ENCODE measurements at regions not wholly inside any gene's neighbourhood (a gene's known extent, or its start where the extent isn't known, plus 50 kb on each side); places are given as distances from the start of the nearest gene placed in this dataset.
"Not testable (repeated sequence)": the region's sequence is repeated elsewhere in the genome, so short reads cannot be mapped to it uniquely, and the experiment has no call there.

DNA sequence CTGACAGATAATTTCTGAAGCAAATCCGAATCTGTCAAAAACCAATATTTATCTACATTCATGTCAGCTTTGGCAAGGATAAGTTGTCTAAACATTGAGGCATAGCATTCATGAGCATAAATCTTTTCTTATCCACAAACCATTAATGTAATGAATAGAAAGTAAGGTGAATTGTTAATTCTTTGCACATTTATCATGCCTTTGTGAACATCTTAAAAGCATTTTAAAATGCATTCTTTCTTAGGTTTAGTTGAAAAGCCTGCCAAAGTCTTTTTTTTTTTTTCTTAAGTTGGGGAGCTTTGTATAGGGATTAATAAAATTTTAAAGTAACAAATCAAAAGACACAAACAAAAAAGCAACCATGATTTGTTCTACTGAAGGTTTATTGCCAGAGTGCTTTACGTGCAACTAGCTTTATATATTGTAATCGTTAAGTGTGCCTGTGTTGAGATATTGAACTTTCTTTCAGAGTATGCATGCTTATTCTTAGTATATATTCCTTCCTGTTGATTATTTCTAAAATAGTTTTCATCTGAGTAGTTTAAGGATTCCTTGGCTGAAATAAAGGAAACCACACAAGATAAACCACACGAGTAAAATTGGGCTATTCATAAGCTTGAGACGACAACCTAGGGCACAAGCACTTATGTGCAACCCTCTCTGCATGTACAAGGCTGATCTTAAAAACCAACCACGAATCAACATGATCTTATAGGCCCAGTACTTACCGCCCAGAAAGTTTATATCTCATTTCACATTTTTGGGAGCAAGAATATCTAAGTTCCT, 1110.9 kb upstream of the CNTN5 start:
- H3K27me3 Mint-ChIP-seq (ENCODE audit: insufficient read depth), result no peaks in the 10 kb centered on the region
- H3K36me3 Mint-ChIP-seq (ENCODE audit: low read depth), result no peaks in the 10 kb centered on the region; the same call in 1 of the 2 replicates
- peak; percentile 48 for DNase-seq
- peak overlapping the region; percentile 68 for H3K4me3 Mint-ChIP-seq
- TF ChIP-seq, protein P1, sequence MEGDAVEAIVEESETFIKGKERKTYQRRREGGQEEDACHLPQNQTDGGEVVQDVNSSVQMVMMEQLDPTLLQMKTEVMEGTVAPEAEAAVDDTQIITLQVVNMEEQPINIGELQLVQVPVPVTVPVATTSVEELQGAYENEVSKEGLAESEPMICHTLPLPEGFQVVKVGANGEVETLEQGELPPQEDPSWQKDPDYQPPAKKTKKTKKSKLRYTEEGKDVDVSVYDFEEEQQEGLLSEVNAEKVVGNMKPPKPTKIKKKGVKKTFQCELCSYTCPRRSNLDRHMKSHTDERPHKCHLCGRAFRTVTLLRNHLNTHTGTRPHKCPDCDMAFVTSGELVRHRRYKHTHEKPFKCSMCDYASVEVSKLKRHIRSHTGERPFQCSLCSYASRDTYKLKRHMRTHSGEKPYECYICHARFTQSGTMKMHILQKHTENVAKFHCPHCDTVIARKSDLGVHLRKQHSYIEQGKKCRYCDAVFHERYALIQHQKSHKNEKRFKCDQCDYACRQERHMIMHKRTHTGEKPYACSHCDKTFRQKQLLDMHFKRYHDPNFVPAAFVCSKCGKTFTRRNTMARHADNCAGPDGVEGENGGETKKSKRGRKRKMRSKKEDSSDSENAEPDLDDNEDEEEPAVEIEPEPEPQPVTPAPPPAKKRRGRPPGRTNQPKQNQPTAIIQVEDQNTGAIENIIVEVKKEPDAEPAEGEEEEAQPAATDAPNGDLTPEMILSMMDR (IDR thresholded peaks at IDR 0.05), result no peak
- peak overlapping the region; percentile 59 for H3K27ac Mint-ChIP-seq
- H3K4me1 Mint-ChIP-seq (ENCODE audit: low read depth), result peaks cover 43% of the 10 kb centered on the region
- H3K9me3 Mint-ChIP-seq, result no peaks in the 10 kb centered on the region

DNA sequence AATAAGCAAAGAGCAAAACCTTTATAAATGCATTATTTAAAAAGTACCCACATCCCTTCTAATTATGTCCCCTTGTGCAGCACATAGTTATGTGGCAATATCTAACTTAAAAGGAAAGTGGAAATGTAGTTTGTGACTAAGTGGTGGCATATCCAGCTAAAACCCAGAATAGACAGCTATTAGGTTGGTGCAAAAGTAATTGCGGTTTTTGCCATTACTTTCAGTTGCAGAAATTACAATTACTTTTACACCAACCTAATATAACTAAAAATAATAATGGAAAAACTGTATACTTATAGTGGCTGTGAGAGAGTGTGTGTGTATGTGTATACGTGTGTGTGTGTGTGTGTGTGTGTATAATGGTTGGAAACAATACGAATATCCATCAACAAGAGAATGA, 1108.1 kb upstream of the CNTN5 start:
- H3K27me3 Mint-ChIP-seq (ENCODE audit: insufficient read depth), result no peaks in the 10 kb centered on the region
- no peaks in the 10 kb centered on the region; the same call in 1 of the 2 replicates for H3K36me3 Mint-ChIP-seq (ENCODE audit: low read depth)
- DNase-seq, result no peak
- no peaks in the 10 kb centered on the region for H3K9me3 Mint-ChIP-seq
- no peak overlapping the region for H3K27ac Mint-ChIP-seq
- TF ChIP-seq, protein P1 (IDR thresholded peaks at IDR 0.05), result no peak
- H3K4me1 Mint-ChIP-seq (ENCODE audit: low read depth), result peaks cover 47% of the 10 kb centered on the region
- no peak overlapping the region for H3K4me3 Mint-ChIP-seq

DNA sequence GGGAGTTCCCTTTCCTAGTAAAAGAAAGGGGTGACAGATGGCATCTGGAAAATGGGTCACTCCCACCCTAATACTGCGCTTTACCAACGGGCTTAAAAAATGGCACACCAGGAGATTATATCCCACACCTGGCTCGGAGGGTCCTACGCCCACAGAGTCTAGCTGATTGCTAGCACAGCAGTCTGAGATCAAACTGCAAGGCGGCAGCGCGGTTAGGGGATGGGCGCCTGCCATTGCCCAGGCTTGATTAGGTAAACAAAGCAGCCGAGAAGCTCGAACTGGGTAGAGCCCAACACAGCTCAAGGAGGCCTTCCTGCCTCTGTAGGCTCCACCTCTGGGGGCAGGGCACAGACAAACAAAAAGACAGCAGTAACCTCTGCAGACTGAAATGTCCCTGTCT, 1097.8 kb upstream of the CNTN5 start:
- DNase-seq; H3K4me3 Mint-ChIP-seq; H3K27ac Mint-ChIP-seq; H3K36me3 Mint-ChIP-seq (ENCODE audit: low read depth); H3K27me3 Mint-ChIP-seq (ENCODE audit: insufficient read depth); H3K9me3 Mint-ChIP-seq: not testable (repeated sequence)
- H3K4me1 Mint-ChIP-seq (ENCODE audit: low read depth), result peaks cover 29% of the 10 kb centered on the region

DNA sequence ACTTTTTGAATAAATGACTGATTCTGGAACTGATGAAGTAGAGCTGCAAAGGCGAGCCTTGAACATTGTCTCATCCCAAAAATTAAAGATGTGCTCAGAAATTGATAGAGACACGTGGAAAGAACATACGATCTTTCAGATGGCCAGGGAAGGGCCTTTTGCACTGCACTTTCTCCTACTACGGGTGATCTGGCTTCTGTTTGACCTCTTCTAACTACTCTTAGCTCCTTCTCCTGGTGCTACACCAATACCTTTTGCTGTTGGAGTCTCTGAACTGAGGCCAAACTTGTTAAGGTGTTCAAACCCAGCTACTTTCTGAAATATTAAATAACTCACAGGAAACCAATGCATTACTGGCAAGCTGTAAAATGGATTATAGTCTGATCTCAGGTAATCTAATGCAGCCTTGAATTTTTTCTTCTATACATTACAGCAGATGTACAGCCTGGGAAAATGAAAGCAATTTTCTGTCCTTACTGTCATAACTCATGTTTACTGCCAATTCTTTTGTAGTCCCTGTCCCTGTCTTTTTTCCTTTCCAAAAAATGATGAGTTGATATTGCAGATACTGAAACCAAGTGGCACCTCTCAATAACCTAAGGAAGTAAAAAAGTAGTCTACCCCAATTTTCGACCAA, 1086.1 kb upstream of the CNTN5 start:
- Mint-ChIP-seq H3K27me3 (ENCODE audit: insufficient read depth) (no peaks in the 10 kb centered on the region), H3K4me3 (peak overlapping the region; percentile 15; the same call in 1 of the 2 replicates), H3K9me3 (no peaks in the 10 kb centered on the region), H3K27ac (no peak overlapping the region), H3K4me1 (ENCODE audit: low read depth) (peaks cover 47% of the 10 kb centered on the region), H3K36me3 (ENCODE audit: low read depth) (no peaks in the 10 kb centered on the region)
- DNase-seq, result no peak
- TF ChIP-seq, protein P1 (IDR thresholded peaks at IDR 0.05), result no peak

DNA sequence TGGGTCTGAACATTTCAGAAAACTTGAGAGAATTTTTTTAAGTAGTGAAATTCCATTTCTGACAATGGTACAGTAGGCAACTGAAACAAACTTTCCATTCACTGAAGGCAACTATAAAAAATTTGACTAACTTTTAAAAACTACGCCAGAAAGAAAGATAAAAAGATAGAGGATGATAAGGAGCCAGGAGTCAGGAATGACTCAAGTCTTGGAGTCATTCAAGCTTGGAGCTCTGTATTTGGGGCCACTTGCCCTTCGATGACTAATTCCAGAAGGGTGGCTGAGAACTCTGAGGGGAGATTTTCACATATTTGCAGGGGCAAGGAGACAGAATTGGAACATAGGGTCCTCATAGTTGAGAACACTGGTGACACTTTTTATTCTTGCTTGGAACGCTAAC, 1083.2 kb upstream of the CNTN5 start:
- H3K36me3 Mint-ChIP-seq (ENCODE audit: low read depth), result no peaks in the 10 kb centered on the region
- peak overlapping the region; percentile 16 for H3K4me3 Mint-ChIP-seq
- peaks cover 46% of the 10 kb centered on the region for H3K4me1 Mint-ChIP-seq (ENCODE audit: low read depth)
- TF ChIP-seq, protein P1 (IDR thresholded peaks at IDR 0.05), result no peak
- no peaks in the 10 kb centered on the region for H3K9me3 Mint-ChIP-seq
- no peaks in the 10 kb centered on the region for H3K27me3 Mint-ChIP-seq (ENCODE audit: insufficient read depth)
- peak overlapping the region; percentile 46 for H3K27ac Mint-ChIP-seq
- peak; percentile 66 for DNase-seq

DNA sequence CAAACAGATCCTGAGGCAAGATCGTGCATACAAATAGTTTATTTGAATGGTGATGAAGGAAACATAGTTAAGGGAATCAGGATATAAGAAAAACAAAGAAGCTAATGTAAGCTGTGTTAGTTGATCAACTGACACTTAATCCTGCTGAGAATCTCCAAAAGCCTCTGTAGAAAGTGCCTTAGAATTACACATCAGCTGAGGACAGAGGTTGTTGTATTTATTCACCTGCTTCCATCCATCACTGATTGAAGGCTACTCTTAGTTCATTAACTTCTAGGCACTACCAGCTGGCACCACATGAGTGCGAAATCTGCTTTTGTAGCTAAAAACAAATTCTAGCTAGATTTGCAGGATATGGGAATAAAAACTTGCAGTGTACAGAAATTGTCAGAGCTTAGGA, 1082.0 kb upstream of the CNTN5 start:
- no peak overlapping the region for H3K4me3 Mint-ChIP-seq
- H3K27me3 Mint-ChIP-seq (ENCODE audit: insufficient read depth), result no peaks in the 10 kb centered on the region
- H3K4me1 Mint-ChIP-seq (ENCODE audit: low read depth), result peaks cover 48% of the 10 kb centered on the region
- no peaks in the 10 kb centered on the region for H3K36me3 Mint-ChIP-seq (ENCODE audit: low read depth)
- DNase-seq, result no peak
- no peaks in the 10 kb centered on the region for H3K9me3 Mint-ChIP-seq
- H3K27ac Mint-ChIP-seq, result no peak overlapping the region
- TF ChIP-seq, protein P1 (IDR thresholded peaks at IDR 0.05), result no peak
